IMR-90 (cell line): ENCODE measurements at regions not wholly inside any gene's neighbourhood (a gene's known extent, or its start where the extent isn't known, plus 50 kb on each side); places are given as distances from the start of the nearest gene placed in this dataset.

Experiments
- ATAC-seq: fragments of 200-7000 bp; cut with Tn5 transposase; 2 replicates; pipeline ENCODE4 v1.9.1; 2020; ENCODE audit warnings: low read depth, mild to moderate bottlenecking, moderate library complexity
- BruUV-seq: library from RNA; stranded (reverse); fragments of 400-500 nt; replicated peaks from 2 replicates; lab custom pipeline; 2021; lab: Mats Ljungman, UMichigan
- CTCF ChIA-PET: fragments of 300-600 bp; formaldehyde crosslinking; extraction: SDS; loops from one replicate; lab custom pipeline; 2021; ENCODE audit warnings: antibody characterized with exemption; lab: Yijun Ruan, JAX
- POLR2A ChIA-PET: fragments of 300-600 bp; sonication (Branson Sonifier 250); formaldehyde crosslinking; loops from one replicate; lab custom pipeline; 2022; ENCODE audit warnings: antibody characterized with exemption; ENCODE audit not compliant: unreplicated experiment; lab: Charles Lee
- DNase-seq: peaks from one replicate; pipeline ENCODE4 v3.0.0; 2013
- H2AFZ ChIP-seq: replicated peaks from 2 replicates; pipeline ENCODE3; 2013; ENCODE audit warnings: low read length, mild to moderate bottlenecking; ENCODE audit not compliant: poor library complexity
- H2AK5ac ChIP-seq: 2 replicates; pipeline ENCODE4 v1.6.1; 2013; ENCODE audit warnings: low read depth, low read length, inconsistent platforms
- H2AK9ac ChIP-seq: replicated peaks from 2 replicates; pipeline ENCODE3; 2013; ENCODE audit warnings: mild to moderate bottlenecking, low read depth, low read length, moderate library complexity; ENCODE audit not compliant: poor library complexity
- H2BK120ac ChIP-seq: 2 replicates; pipeline ENCODE4 v1.6.1; 2013; ENCODE audit warnings: low read depth, low read length, inconsistent platforms
- H2BK15ac ChIP-seq: 3 replicates; pipeline ENCODE4 v1.6.1; 2013; ENCODE audit warnings: low read depth, low read length, inconsistent platforms
- H2BK20ac ChIP-seq: 2 replicates; pipeline ENCODE4 v1.6.1; 2013; ENCODE audit warnings: low read depth, mild to moderate bottlenecking, inconsistent platforms, low read length, moderate library complexity
- H2BK5ac ChIP-seq: 2 replicates; pipeline ENCODE4 v1.6.1; 2013; ENCODE audit warnings: mild to moderate bottlenecking, low read depth, low read length, inconsistent platforms; ENCODE audit not compliant: poor library complexity, severe bottlenecking
- H3K14ac ChIP-seq: replicated peaks from 2 replicates; pipeline ENCODE4 v1.6.1; 2013; ENCODE audit warnings: low read depth, low read length, inconsistent platforms
- H3K18ac ChIP-seq: 2 replicates; pipeline ENCODE4 v1.6.1; 2013; ENCODE audit warnings: low read depth, low read length, control low read depth
- H3K23ac ChIP-seq: 2 replicates; pipeline ENCODE4 v1.6.1; 2013; ENCODE audit warnings: low read depth, low read length, inconsistent platforms
- H3K27ac ChIP-seq: 2 replicates; pipeline ENCODE4 v1.5.1; 2013; ENCODE audit warnings: mild to moderate bottlenecking, control low read depth, low read length; ENCODE audit not compliant: insufficient read depth
- H3K27me3 ChIP-seq: 2 replicates; pipeline ENCODE4 v1.6.1; 2013; ENCODE audit warnings: low read length; ENCODE audit not compliant: control insufficient read depth, insufficient read depth
- H3K36me3 ChIP-seq: 2 replicates; pipeline ENCODE4 v1.6.1; 2013; ENCODE audit warnings: low read length, mixed read lengths; ENCODE audit not compliant: control insufficient read depth, insufficient read depth
- H3K4ac ChIP-seq: 2 replicates; pipeline ENCODE4 v1.6.1; 2013; ENCODE audit warnings: low read depth, low read length, inconsistent platforms
- H3K4me1 ChIP-seq: 2 replicates; pipeline ENCODE4 v1.6.1; 2013; ENCODE audit warnings: low read length, mixed read lengths; ENCODE audit not compliant: control insufficient read depth, insufficient read depth
- H3K4me2 ChIP-seq: 2 replicates; pipeline ENCODE4 v1.6.1; 2013; ENCODE audit warnings: low read depth, mild to moderate bottlenecking, control low read depth, low read length, moderate library complexity
- H3K4me3 ChIP-seq: 2 replicates; pipeline ENCODE4 v1.5.1; 2013; ENCODE audit warnings: low read depth, mild to moderate bottlenecking, control low read depth, low read length, moderate library complexity; ENCODE audit not compliant: insufficient read depth
- H3K56ac ChIP-seq: 2 replicates; pipeline ENCODE4 v1.6.1; 2013; ENCODE audit warnings: low read length, inconsistent platforms; ENCODE audit not compliant: insufficient read depth; ENCODE audit errors: extremely low read depth
- H3K79me1 ChIP-seq, 2 experiments: 2 replicates each; pipeline ENCODE4 v1.6.1; 2013; ENCODE audit warnings: low read length in 2 of 2, inconsistent platforms in 1 of 2, low read depth in 1 of 2
- H3K9ac ChIP-seq: 2 replicates; pipeline ENCODE4 v1.6.1; 2013; ENCODE audit warnings: low read depth, low read length, control low read depth
- H3K9me1 ChIP-seq: 2 replicates; pipeline ENCODE4 v1.6.1; 2013; ENCODE audit warnings: low read length, inconsistent platforms; ENCODE audit not compliant: insufficient read depth
- H3K9me3 ChIP-seq: 2 replicates; pipeline ENCODE4 v1.6.1; 2013; ENCODE audit warnings: low read length; ENCODE audit not compliant: control insufficient read depth, insufficient read depth
- H4K20me1 ChIP-seq: 2 replicates; pipeline ENCODE4 v1.6.1; 2013; ENCODE audit warnings: low read length, inconsistent platforms; ENCODE audit not compliant: insufficient read depth
- H4K5ac ChIP-seq: 2 replicates; pipeline ENCODE4 v1.6.1; 2013; ENCODE audit warnings: mild to moderate bottlenecking, low read depth, low read length, control low read depth
- H4K8ac ChIP-seq, 2 experiments: 2 replicates each; pipeline ENCODE4 v1.6.1; 2013; ENCODE audit warnings: low read depth in 2 of 2, low read length in 2 of 2, control low read depth in 1 of 2, inconsistent platforms in 1 of 2
- H4K91ac ChIP-seq: 2 replicates; pipeline ENCODE4 v1.6.1; 2013; ENCODE audit warnings: low read depth, low read length, inconsistent platforms; ENCODE audit not compliant: insufficient read depth
- BHLHE40 ChIP-seq: fragments of 150-350 bp; IDR thresholded peaks from 2 replicates; pipeline ENCODE4 v1.6.1; 2016; ENCODE audit warnings: mild to moderate bottlenecking, low read depth, low read length
- CEBPB ChIP-seq: IDR thresholded peaks from 2 replicates; pipeline ENCODE4 v1.6.1; 2012; ENCODE audit warnings: low read depth, low read length, improper control_type of control experiment
- CHD1 ChIP-seq: IDR thresholded peaks from 2 replicates; pipeline ENCODE4 v1.6.1; 2012; ENCODE audit warnings: low read depth, low read length, improper control_type of control experiment
- CTCF ChIP-seq: conservative IDR thresholded peaks from 2 replicates; pipeline ENCODE4 v1.5.1; 2012; ENCODE audit warnings: mild to moderate bottlenecking, low read depth, low read length, improper control_type of control experiment
- ELK1 ChIP-seq: fragments of 150-350 bp; IDR thresholded peaks from 2 replicates; pipeline ENCODE4 v1.6.1; 2016; ENCODE audit warnings: low read depth, mild to moderate bottlenecking, low read length, moderate library complexity, borderline replicate concordance
- MAFK ChIP-seq: IDR thresholded peaks from 2 replicates; pipeline ENCODE4 v1.6.1; 2012; ENCODE audit warnings: low read depth, low read length, improper control_type of control experiment
- MAZ ChIP-seq: IDR thresholded peaks from 2 replicates; pipeline ENCODE4 v1.6.1; 2012; ENCODE audit warnings: low read depth, mild to moderate bottlenecking, low read length, improper control_type of control experiment, moderate library complexity, borderline replicate concordance
- MXI1 ChIP-seq: IDR thresholded peaks from 2 replicates; pipeline ENCODE4 v1.6.1; 2012; ENCODE audit warnings: low read depth, mild to moderate bottlenecking, low read length, moderate library complexity, borderline replicate concordance
- NFE2L2 ChIP-seq: fragments of 150-350 bp; IDR thresholded peaks from 2 replicates; pipeline ENCODE4 v1.6.1; 2016; ENCODE audit warnings: low read depth, mild to moderate bottlenecking, low read length
- POLR2A ChIP-seq: IDR thresholded peaks from 2 replicates; pipeline ENCODE4 v1.6.1; 2012; ENCODE audit warnings: mild to moderate bottlenecking, low read depth, low read length
- RAD21 ChIP-seq: IDR thresholded peaks from 2 replicates; pipeline ENCODE4 v1.6.1; 2012; ENCODE audit warnings: low read length, improper control_type of control experiment
- RFX5 ChIP-seq: IDR thresholded peaks from 2 replicates; pipeline ENCODE4 v1.8.0; 2012; ENCODE audit warnings: low read depth, mild to moderate bottlenecking, low read length, moderate library complexity
- SMC3 ChIP-seq: fragments of 150-350 bp; IDR thresholded peaks from 2 replicates; pipeline ENCODE4 v1.6.1; 2016; ENCODE audit warnings: low read depth, mild to moderate bottlenecking, antibody characterized with exemption, low read length, moderate library complexity
- WGBS, 2 experiments: methylation state at CpG; one replicate each; pipeline versions ENCODE4 v1.1.5 to v1.1.7; 2013; ENCODE audit warnings: missing lambda C conversion rate in 2 of 2; ENCODE audit not compliant: insufficient read length in 1 of 2; ENCODE audit errors: extremely low coverage in 2 of 2; 5-methylcytosine and 5-hydroxymethylcytosine counted together
- dilution Hi-C: fragments of 300-500 bp; cut with HindIII; formaldehyde crosslinking; loops from one replicate; pipeline ENCODE4 v1.14.3; 2018; ENCODE audit warnings: low sequenced_read_pairs; ENCODE audit not compliant: unreplicated experiment
- in situ Hi-C: fragments of 300-500 bp; cut with MboI; formaldehyde crosslinking; loops from 3 replicates; pipeline ENCODE4 v1.14.3; 2019; ENCODE audit warnings: low sequenced_read_pairs, inconsistent platforms, mixed read lengths
- intact Hi-C: fragments of 100-400 bp; cut with micrococcal nuclease; formaldehyde crosslinking; loops from 2 replicates; pipeline ENCODE4 v1.10.0; 2022
- TF ChIP-seq, protein P1 (sequence below): fragments of 150-350 bp; IDR thresholded peaks from 2 replicates; pipeline ENCODE4 v1.6.1; 2017; ENCODE audit warnings: mild to moderate bottlenecking, antibody characterized with exemption, low read length, low read depth

DNA sequence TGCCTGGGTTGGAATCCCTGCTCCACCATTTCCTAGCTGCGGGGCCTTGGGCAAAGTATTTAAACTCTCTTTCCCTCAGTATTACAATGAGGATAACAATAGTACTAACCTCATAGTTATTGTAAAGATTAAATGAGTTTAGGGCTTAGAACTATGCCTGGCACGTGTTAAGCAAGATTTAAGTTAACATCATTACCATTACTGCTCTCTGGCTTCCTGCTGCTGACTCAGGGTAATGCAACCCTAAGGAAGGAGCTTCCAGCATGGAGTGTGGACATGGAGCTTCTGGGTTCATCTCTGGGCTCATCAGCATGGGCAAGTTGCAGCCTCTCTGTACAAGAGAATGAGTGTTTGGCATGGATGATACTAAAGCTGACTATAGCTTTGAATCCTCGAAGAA, 374.2 kb upstream of the MAP2 start:
- DNase-seq (no peak), ATAC-seq (no peak)
- no peak overlapping the region for H3K56ac ChIP-seq
- no peak overlapping the region for H3K9ac ChIP-seq
- no peak overlapping the region for H3K14ac ChIP-seq
- TF ChIP-seq ELK1 (no peak), RAD21 (no peak), MXI1 (no peak), NFE2L2 (no peak), CEBPB (no peak), CHD1 (no peak), MAZ (no peak), SMC3 (no peak), CTCF (no peak), MAFK (no peak), POLR2A (no peak), RFX5 (no peak), BHLHE40 (no peak)
- TF ChIP-seq, protein P1, sequence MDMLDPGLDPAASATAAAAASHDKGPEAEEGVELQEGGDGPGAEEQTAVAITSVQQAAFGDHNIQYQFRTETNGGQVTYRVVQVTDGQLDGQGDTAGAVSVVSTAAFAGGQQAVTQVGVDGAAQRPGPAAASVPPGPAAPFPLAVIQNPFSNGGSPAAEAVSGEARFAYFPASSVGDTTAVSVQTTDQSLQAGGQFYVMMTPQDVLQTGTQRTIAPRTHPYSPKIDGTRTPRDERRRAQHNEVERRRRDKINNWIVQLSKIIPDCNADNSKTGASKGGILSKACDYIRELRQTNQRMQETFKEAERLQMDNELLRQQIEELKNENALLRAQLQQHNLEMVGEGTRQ = no peak
- H4K20me1 ChIP-seq = no peaks in the 10 kb centered on the region
- no peaks in the 10 kb centered on the region for H3K27me3 ChIP-seq
- no peaks in the 10 kb centered on the region for H3K79me1 ChIP-seq
- intact Hi-C loops (no loop called here), dilution Hi-C loops (no loop called here), in situ Hi-C loops (no loop called here)
- H2BK15ac ChIP-seq = no peak overlapping the region
- H2AK5ac ChIP-seq = no peak overlapping the region
- H2AK9ac ChIP-seq = no peak overlapping the region
- no peak overlapping the region for H2BK120ac ChIP-seq
- no peaks in the 10 kb centered on the region for H3K36me3 ChIP-seq
- no peak overlapping the region for H2BK20ac ChIP-seq
- H3K4me2 ChIP-seq = no peak overlapping the region
- no peak overlapping the region for H3K18ac ChIP-seq
- H3K4ac ChIP-seq = no peak overlapping the region
- H4K91ac ChIP-seq = no peak overlapping the region
- WGBS, 2 experiments = no CpG with 5 or more reads among the region's 3 CpGs
- no peak overlapping the region for H4K8ac ChIP-seq
- H3K4me1 ChIP-seq = no peaks in the 10 kb centered on the region
- no peak overlapping the region for H3K23ac ChIP-seq
- no peak overlapping the region for H2AFZ ChIP-seq
- CTCF ChIA-PET = no interaction called here
- BruUV-seq = no TSS peak
- POLR2A ChIA-PET = no interaction called here
- H3K4me3 ChIP-seq = no peak overlapping the region
- no peak overlapping the region for H2BK5ac ChIP-seq
- H3K27ac ChIP-seq = no peak overlapping the region
- no peaks in the 10 kb centered on the region for H3K9me1 ChIP-seq
- H4K5ac ChIP-seq = no peak overlapping the region
- H3K9me3 ChIP-seq = peaks cover 7% of the 10 kb centered on the region
